ENCODE measurements at regions not wholly inside any gene's neighbourhood (a gene's known extent, or its start where the extent isn't known, plus 50 kb on each side); places are given as distances from the start of the nearest gene placed in this dataset.

GRCh38 chr6:48429021-48429420 lies 318.0 kb upstream of the PTCHD4 start:
- TF ChIP-seq CTCF (IDR thresholded peaks at IDR 0.05), result no peak
- no peak for TF ChIP-seq POLR2A (IDR thresholded peaks at IDR 0.05)
